Osteoblast (primary cell): ENCODE measurements at regions not wholly inside any gene's neighbourhood (a gene's known extent, or its start where the extent isn't known, plus 50 kb on each side); places are given as distances from the start of the nearest gene placed in this dataset.

ENCODE experiments used
- DNase-seq: peaks from one replicate; pipeline ENCODE4 v3.0.0; 2011; ENCODE audit warnings: low spot score, mixed read lengths; ENCODE audit not compliant: insufficient read length; ENCODE audit errors: missing footprints
- H2AFZ ChIP-seq: 2 replicates; pipeline ENCODE4 v1.6.0; 2011; ENCODE audit warnings: mild to moderate bottlenecking, low read length
- H3K27ac ChIP-seq: 2 replicates; pipeline ENCODE4 v1.5.1; 2011; ENCODE audit warnings: mild to moderate bottlenecking, low read depth, low read length, moderate library complexity
- H3K27me3 ChIP-seq: 2 replicates; pipeline ENCODE4 v1.6.0; 2012; ENCODE audit warnings: mild to moderate bottlenecking, control low read depth, inconsistent platforms, low read length, moderate library complexity; ENCODE audit not compliant: insufficient read depth
- H3K36me3 ChIP-seq: 2 replicates; pipeline ENCODE4 v1.5.1; 2011; ENCODE audit warnings: mild to moderate bottlenecking, low read length, control low read depth, moderate library complexity; ENCODE audit not compliant: insufficient read depth
- H3K4me1 ChIP-seq: 2 replicates; pipeline ENCODE4 v1.5.1; 2011; ENCODE audit warnings: mild to moderate bottlenecking, low read length, control low read depth, moderate library complexity; ENCODE audit not compliant: insufficient read depth
- H3K4me2 ChIP-seq: 2 replicates; pipeline ENCODE4 v1.6.0; 2011; ENCODE audit warnings: mild to moderate bottlenecking, low read length; ENCODE audit not compliant: insufficient read depth
- H3K4me3 ChIP-seq: fragments of 200-600 bp; sonication (generic); 3 replicates; pipeline ENCODE4 v1.5.1; 2012; ENCODE audit warnings: mild to moderate bottlenecking, low read length, inconsistent platforms; ENCODE audit not compliant: insufficient read depth
- H3K79me2 ChIP-seq: 2 replicates; pipeline ENCODE4 v1.6.0; 2012; ENCODE audit warnings: mild to moderate bottlenecking, low read length, control low read depth, inconsistent platforms; ENCODE audit not compliant: insufficient read depth
- H3K9me3 ChIP-seq: 2 replicates; pipeline ENCODE4 v1.5.1; 2011; ENCODE audit warnings: low read depth, low read length, control low read depth
- H4K20me1 ChIP-seq: 2 replicates; pipeline ENCODE4 v1.6.0; 2012; ENCODE audit warnings: mild to moderate bottlenecking, low read length, control low read depth; ENCODE audit not compliant: insufficient read depth
- TF ChIP-seq, protein P1 (sequence below): IDR thresholded peaks from 2 replicates; pipeline ENCODE4 v1.5.1; 2011; ENCODE audit warnings: mild to moderate bottlenecking, low read depth, low read length, moderate library complexity; ENCODE audit errors: extremely low read depth

DNA sequence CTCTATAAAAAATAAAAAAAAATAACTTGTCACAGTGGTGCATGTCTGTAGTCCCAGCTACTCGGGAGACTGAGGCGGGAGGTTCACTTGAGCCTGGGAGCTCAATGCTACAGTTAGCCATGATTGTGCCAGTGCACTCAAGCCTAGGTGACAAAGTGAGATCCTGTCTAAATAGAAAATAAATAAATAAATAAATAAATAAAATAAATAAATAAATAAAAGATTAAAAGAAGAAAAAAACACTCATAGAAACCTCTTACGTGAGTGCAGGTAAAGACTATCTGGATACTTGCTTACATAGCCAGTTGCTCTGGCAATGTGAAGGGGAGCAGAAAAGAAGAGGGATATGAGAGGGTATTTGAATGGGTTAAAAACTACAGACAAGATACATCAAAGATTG lies 242.5 kb upstream of the PCDH15 start:
- H3K27ac ChIP-seq: no peak overlapping the region
- no peak overlapping the region for H3K4me2 ChIP-seq

DNA sequence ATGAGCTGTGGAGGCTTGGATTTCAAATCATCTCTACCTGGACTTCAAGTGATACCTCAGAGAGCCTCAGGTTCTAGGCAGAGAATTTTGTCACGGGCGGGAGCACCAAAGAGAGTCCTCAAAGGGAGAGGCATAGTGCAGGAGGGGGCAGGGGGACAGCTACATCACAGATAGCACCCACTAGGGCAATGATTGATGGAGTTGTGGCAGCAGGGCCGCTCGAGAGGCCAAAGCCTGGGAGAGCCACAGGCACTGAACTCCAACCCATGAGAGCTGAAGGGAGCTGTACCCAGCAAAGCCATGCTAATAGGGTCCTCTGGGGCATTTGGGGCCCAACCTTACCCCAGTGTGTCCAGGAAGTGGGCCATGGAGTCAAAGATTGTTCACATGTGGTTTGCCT lies 232.0 kb upstream of the PCDH15 start:
- DNase-seq: no peak
- TF ChIP-seq, protein P1, sequence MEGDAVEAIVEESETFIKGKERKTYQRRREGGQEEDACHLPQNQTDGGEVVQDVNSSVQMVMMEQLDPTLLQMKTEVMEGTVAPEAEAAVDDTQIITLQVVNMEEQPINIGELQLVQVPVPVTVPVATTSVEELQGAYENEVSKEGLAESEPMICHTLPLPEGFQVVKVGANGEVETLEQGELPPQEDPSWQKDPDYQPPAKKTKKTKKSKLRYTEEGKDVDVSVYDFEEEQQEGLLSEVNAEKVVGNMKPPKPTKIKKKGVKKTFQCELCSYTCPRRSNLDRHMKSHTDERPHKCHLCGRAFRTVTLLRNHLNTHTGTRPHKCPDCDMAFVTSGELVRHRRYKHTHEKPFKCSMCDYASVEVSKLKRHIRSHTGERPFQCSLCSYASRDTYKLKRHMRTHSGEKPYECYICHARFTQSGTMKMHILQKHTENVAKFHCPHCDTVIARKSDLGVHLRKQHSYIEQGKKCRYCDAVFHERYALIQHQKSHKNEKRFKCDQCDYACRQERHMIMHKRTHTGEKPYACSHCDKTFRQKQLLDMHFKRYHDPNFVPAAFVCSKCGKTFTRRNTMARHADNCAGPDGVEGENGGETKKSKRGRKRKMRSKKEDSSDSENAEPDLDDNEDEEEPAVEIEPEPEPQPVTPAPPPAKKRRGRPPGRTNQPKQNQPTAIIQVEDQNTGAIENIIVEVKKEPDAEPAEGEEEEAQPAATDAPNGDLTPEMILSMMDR: no peak
- H3K9me3 ChIP-seq: no peaks in the 10 kb centered on the region
- H3K4me1 ChIP-seq: no peaks in the 10 kb centered on the region
- H3K27me3 ChIP-seq: no peaks in the 10 kb centered on the region
- no peaks in the 10 kb centered on the region for H4K20me1 ChIP-seq
- H3K79me2 ChIP-seq: no peaks in the 10 kb centered on the region
- no peak overlapping the region for H3K27ac ChIP-seq
- no peak overlapping the region for H3K4me3 ChIP-seq
- no peaks in the 10 kb centered on the region for H3K36me3 ChIP-seq
- H3K4me2 ChIP-seq: no peak overlapping the region
- H2AFZ ChIP-seq: no peak overlapping the region

More for the DNA sequence above, 242.5 kb upstream of the PCDH15 start:
- no peak for DNase-seq
- Histone ChIP-seq H3K36me3 (no peaks in the 10 kb centered on the region), H3K79me2 (no peaks in the 10 kb centered on the region), H2AFZ (no peak overlapping the region), H3K4me1 (no peaks in the 10 kb centered on the region), H3K9me3 (no peaks in the 10 kb centered on the region), H3K27me3 (no peaks in the 10 kb centered on the region), H3K4me3 (no peak overlapping the region), H4K20me1 (no peaks in the 10 kb centered on the region)
- TF ChIP-seq, protein P1: no peak

DNA sequence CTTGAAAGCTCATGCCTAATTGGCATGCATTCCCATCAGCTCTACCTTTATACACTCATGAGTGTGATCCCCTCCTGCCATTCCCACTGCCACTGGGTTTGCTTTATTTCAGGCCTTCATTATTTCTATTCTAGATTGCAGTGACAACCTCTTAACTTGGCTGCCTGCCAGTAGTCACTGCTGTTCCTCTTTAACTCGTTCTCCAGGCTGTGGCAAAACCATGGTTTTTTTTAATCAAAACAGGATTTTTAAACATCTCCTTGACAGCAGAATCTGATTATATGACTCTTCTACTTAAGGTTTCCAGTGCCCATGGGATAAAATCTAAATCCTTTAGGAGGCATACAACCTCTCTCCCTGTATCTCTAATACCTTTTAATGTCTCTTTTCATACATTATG lies 223.7 kb upstream of the PCDH15 start:
- no peaks in the 10 kb centered on the region for H3K4me1 ChIP-seq
- H4K20me1 ChIP-seq: no peaks in the 10 kb centered on the region
- no peak overlapping the region for H3K4me2 ChIP-seq
- H3K9me3 ChIP-seq: no peaks in the 10 kb centered on the region
- no peak overlapping the region for H3K27ac ChIP-seq
- H3K4me3 ChIP-seq: no peak overlapping the region
- no peaks in the 10 kb centered on the region for H3K79me2 ChIP-seq
- H2AFZ ChIP-seq: no peak overlapping the region
- TF ChIP-seq, protein P1: no peak
- DNase-seq: no peak
- H3K36me3 ChIP-seq: no peaks in the 10 kb centered on the region
- no peaks in the 10 kb centered on the region for H3K27me3 ChIP-seq

DNA sequence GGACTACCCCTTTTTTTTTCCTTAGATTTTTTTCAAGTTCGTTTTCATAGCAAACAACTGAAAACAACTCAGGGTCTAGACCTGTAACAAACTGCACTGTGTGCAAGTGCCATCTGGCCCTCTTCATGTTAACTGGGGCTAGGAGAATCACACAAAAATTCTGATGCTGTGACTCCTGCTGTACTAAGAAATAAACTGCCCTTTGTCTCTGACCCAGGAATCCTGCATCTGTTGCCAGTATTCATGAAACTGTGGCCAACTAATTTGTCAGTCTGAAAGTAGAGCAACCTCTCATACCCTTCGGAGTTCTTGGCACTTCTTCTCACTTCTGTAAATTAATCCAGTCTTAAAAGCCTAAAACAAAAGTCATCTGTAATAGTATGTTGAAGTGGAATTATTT lies 218.4 kb upstream of the PCDH15 start:
- no peaks in the 10 kb centered on the region for H3K4me1 ChIP-seq
- no peaks in the 10 kb centered on the region for H3K36me3 ChIP-seq
- H3K79me2 ChIP-seq: no peaks in the 10 kb centered on the region
- no peaks in the 10 kb centered on the region for H3K27me3 ChIP-seq
- no peaks in the 10 kb centered on the region for H4K20me1 ChIP-seq
- no peak overlapping the region for H3K27ac ChIP-seq
- no peaks in the 10 kb centered on the region for H3K9me3 ChIP-seq
- DNase-seq: no peak
- H3K4me2 ChIP-seq: no peak overlapping the region
- no peak overlapping the region for H2AFZ ChIP-seq
- no peak overlapping the region for H3K4me3 ChIP-seq
- TF ChIP-seq, protein P1: no peak
